ENCODE measurements at regions not wholly inside any gene's neighbourhood (a gene's known extent, or its start where the extent isn't known, plus 50 kb on each side); places are given as distances from the start of the nearest gene placed in this dataset.
"Not testable (repeated sequence)": the region's sequence is repeated elsewhere in the genome, so short reads cannot be mapped to it uniquely, and the experiment has no call there.

GRCh38 chr7:20083781-20084180, 133.4 kb downstream of the MACC1 start:
- no peak overlapping the region for H3K4me3 ChIP-seq (ENCODE audit: low read depth, low read length)
- no peak for DNase-seq (ENCODE audit: low read depth)

GRCh38 chr7:20079080-20079479, 138.1 kb downstream of the MACC1 start:
- no peak overlapping the region for H3K4me3 ChIP-seq (ENCODE audit: low read depth, low read length)
- DNase-seq (ENCODE audit: low read depth) = no peak

GRCh38 chr7:20076835-20077234, 140.3 kb downstream of the MACC1 start:
- DNase-seq (ENCODE audit: low read depth) = no peak

GRCh38 chr7:20075992-20076820, 141.0 kb downstream of the MACC1 start:
- DNase-seq (ENCODE audit: low read depth) = no peak
- H3K4me3 ChIP-seq (ENCODE audit: low read depth, low read length) = no peak overlapping the region

More at GRCh38 chr7:20076835-20077234, 140.3 kb downstream of the MACC1 start:
- H3K4me3 ChIP-seq (ENCODE audit: low read depth, low read length) = no peak overlapping the region

- H3K4me3 ChIP-seq (ENCODE audit: low read depth, low read length) = no peak overlapping the region
- DNase-seq (ENCODE audit: low read depth) = no peak
These were observed 141.7 kb downstream of the MACC1 start for GRCh38 chr7:20075440-20075839.

GRCh38 chr7:20068004-20068403, 149.2 kb downstream of the MACC1 start:
- H3K4me3 ChIP-seq (ENCODE audit: low read depth, low read length); DNase-seq (ENCODE audit: low read depth): not testable (repeated sequence)

GRCh38 chr7:20064974-20065862, 152.0 kb downstream of the MACC1 start:
- DNase-seq (ENCODE audit: low read depth) = peak; percentile 3
- no peak overlapping the region for H3K4me3 ChIP-seq (ENCODE audit: low read depth, low read length)

- H3K4me3 ChIP-seq (ENCODE audit: low read depth, low read length) = no peak overlapping the region
These were observed 152.8 kb downstream of the MACC1 start for GRCh38 chr7:20064181-20064970.

GRCh38 chr7:20063644-20064043, 153.5 kb downstream of the MACC1 start:
- DNase-seq (ENCODE audit: low read depth) = no peak
- no peak overlapping the region for H3K4me3 ChIP-seq (ENCODE audit: low read depth, low read length)

More at GRCh38 chr7:20064181-20064970, 152.8 kb downstream of the MACC1 start:
- no peak for DNase-seq (ENCODE audit: low read depth)

- no peak overlapping the region for H3K4me3 ChIP-seq (ENCODE audit: low read depth, low read length)
- no peak for DNase-seq (ENCODE audit: low read depth)
These were observed 154.3 kb downstream of the MACC1 start for GRCh38 chr7:20062932-20063331.

- H3K4me3 ChIP-seq (ENCODE audit: low read depth, low read length) = no peak overlapping the region
- no peak for DNase-seq (ENCODE audit: low read depth)
These were observed 163.7 kb downstream of the MACC1 start for GRCh38 chr7:20053334-20054104.

- no peak for DNase-seq (ENCODE audit: low read depth)
- no peak overlapping the region for H3K4me3 ChIP-seq (ENCODE audit: low read depth, low read length)
These were observed 166.8 kb downstream of the MACC1 start for GRCh38 chr7:20050241-20050966.

- no peak overlapping the region for H3K4me3 ChIP-seq (ENCODE audit: low read depth, low read length)
- no peak for DNase-seq (ENCODE audit: low read depth)
These were observed 178.5 kb downstream of the MACC1 start for GRCh38 chr7:20038676-20039075.

GRCh38 chr7:20035279-20035875, 181.8 kb downstream of the MACC1 start:
- no peak for DNase-seq (ENCODE audit: low read depth)
- no peak overlapping the region for H3K4me3 ChIP-seq (ENCODE audit: low read depth, low read length)

- peak; percentile 9 for DNase-seq (ENCODE audit: low read depth)
These were observed 183.4 kb downstream of the MACC1 start for GRCh38 chr7:20033621-20034400.

GRCh38 chr7:20032741-20033140, 184.4 kb downstream of the MACC1 start:
- DNase-seq (ENCODE audit: low read depth) = no peak
- no peak overlapping the region for H3K4me3 ChIP-seq (ENCODE audit: low read depth, low read length)

More at GRCh38 chr7:20033621-20034400, 183.4 kb downstream of the MACC1 start:
- H3K4me3 ChIP-seq (ENCODE audit: low read depth, low read length) = no peak overlapping the region

GRCh38 chr7:20030915-20031362, 186.2 kb downstream of the MACC1 start:
- H3K4me3 ChIP-seq (ENCODE audit: low read depth, low read length) = no peak overlapping the region
- no peak for DNase-seq (ENCODE audit: low read depth)
